Vagina (tissue), 2 donors: ENCODE measurements at regions not wholly inside any gene's neighbourhood (a gene's known extent, or its start where the extent isn't known, plus 50 kb on each side); places are given as distances from the start of the nearest gene placed in this dataset.

Experiments
- CTCF ChIP-seq, 3 experiments: fragments of 450-650 bp in 2 of 3; fragments of 200-600 bp in 1 of 3; sonication (generic) in 1 of 3; IDR thresholded peaks; one replicate each; pipeline ENCODE4 v1.5.1; 2017 to 2019; ENCODE audit warnings: antibody characterized with exemption in 3 of 3, mild to moderate bottlenecking in 2 of 3, moderate library complexity in 2 of 3
- POLR2A ChIP-seq, 2 donors: fragments of 450-650 bp; IDR thresholded peaks; one replicate each; pipeline ENCODE4 v1.6.1; 2017; ENCODE audit warnings: antibody characterized with exemption in 2 of 2, mild to moderate bottlenecking in 2 of 2, moderate library complexity in 2 of 2
- POLR2AphosphoS5 ChIP-seq, 2 donors: sonication (generic); formaldehyde crosslinking; IDR thresholded peaks; one replicate each; pipeline ENCODE4 v1.9.0; 2017; ENCODE audit warnings: antibody characterized with exemption in 2 of 2, mild to moderate bottlenecking in 2 of 2, low read depth in 1 of 2; ENCODE audit not compliant: insufficient read depth in 1 of 2

GRCh38 chr5:87598460-87598859 is 185.7 kb upstream of the CCNH start:
- TF ChIP-seq CTCF (IDR thresholded peaks at IDR 0.05) (no peak), POLR2A (IDR thresholded peaks at IDR 0.05) (no peak), POLR2AphosphoS5 (IDR thresholded peaks at IDR 0.05; ENCODE audit: insufficient read depth in 1 of 2, low read depth in 1 of 2) (no peak)
